ENCODE measurements at regions not wholly inside any gene's neighbourhood (a gene's known extent, or its start where the extent isn't known, plus 50 kb on each side); places are given as distances from the start of the nearest gene placed in this dataset.

DNA sequence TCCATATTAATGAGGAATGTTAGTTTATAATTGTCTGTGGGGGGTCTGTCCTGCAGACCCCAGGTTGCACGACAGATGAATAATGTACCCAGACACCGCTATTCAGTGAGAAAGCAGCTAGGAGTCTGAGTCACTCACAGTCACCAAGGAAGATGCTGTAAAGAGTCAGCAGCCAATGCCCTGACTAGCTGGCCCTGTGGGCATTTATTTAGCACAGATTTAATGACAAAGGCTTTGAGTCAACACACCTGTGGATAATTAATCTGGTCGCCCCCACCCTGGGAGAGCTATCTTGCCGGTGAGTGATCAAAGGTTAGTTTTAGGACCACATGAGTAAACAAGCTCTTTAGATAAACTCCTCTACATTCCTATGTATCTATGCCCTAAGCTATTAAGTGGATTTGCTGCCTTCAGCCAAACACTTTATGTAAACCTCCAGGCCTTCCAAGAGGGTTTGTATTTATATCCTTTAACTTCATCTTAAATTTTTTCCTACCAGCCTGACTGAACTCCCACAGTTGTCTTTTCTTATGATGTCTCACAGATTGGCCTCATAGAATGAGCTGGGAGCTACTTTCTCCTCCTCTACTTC is 180.0 kb upstream of the ADCY1 start:
- Histone ChIP-seq H3K9me3 (ENCODE audit: control insufficient read depth, low read length) (no peaks in the 10 kb centered on the region), H3K4me1 (ENCODE audit: control insufficient read depth, insufficient read depth, low read length, poor library complexity, severe bottlenecking) (no peaks in the 10 kb centered on the region), H3K4me3 (ENCODE audit: insufficient read depth, low read depth, low read length, poor library complexity, severe bottlenecking) (no peak overlapping the region), H3K27me3 (replicated peaks; ENCODE audit: control insufficient read depth, insufficient read depth, low read length, poor library complexity, severe bottlenecking) (no peaks in the 10 kb centered on the region), H3K27ac (ENCODE audit: insufficient read depth, low read length, poor library complexity, severe bottlenecking) (no peak overlapping the region), H3K36me3 (ENCODE audit: control insufficient read depth, insufficient read depth, low read length) (no peaks in the 10 kb centered on the region)
- no peak for DNase-seq

DNA sequence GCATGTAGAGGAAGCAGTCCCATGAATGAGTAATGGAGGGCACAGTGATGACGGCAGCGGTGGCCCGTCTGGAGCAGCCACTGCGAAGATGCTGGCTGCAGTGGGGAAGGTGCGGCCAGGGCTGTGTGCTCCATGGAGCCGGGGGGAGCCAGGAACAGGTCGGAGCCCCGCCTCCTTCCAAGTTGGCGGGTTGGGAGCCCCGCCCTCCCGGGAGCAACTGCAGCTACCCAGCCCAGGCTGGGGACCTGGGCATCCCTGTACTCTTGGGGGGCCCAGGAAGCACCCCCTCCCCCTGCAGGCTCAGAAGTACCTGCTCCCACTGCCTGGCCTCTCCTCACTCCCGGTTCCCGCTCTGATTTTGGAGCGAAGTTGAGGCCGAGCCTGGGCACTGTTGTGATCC is 175.1 kb upstream of the ADCY1 start:
- no peaks in the 10 kb centered on the region for H3K27me3 ChIP-seq (replicated peaks; ENCODE audit: control insufficient read depth, insufficient read depth, low read length, poor library complexity, severe bottlenecking)
- no peaks in the 10 kb centered on the region for H3K4me1 ChIP-seq (ENCODE audit: control insufficient read depth, insufficient read depth, low read length, poor library complexity, severe bottlenecking)
- H3K27ac ChIP-seq (ENCODE audit: insufficient read depth, low read length, poor library complexity, severe bottlenecking) = no peak overlapping the region
- no peaks in the 10 kb centered on the region for H3K36me3 ChIP-seq (ENCODE audit: control insufficient read depth, insufficient read depth, low read length)
- no peak for DNase-seq
- H3K4me3 ChIP-seq (ENCODE audit: insufficient read depth, low read depth, low read length, poor library complexity, severe bottlenecking) = no peak overlapping the region
- H3K9me3 ChIP-seq (ENCODE audit: control insufficient read depth, low read length) = no peaks in the 10 kb centered on the region

DNA sequence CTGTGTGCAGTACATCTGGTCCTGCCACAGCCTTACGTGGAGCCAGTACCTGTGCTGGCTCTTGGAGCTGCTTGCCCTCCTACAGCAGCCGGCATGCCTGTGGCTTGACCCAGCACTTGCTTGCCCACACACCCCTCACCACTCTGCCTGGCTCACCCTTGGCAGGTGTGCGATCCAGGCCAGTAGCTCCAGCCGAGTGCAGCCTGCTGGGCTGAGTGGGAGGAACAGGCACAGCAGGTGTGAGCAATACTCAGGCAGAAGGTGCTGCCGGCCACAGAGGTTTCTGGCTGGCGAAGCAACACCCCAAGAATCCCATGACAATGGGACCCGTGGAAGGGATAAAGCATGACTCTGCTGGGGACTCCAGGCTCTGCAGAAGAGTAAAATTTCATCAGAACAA is 173.5 kb upstream of the ADCY1 start:
- H3K36me3 ChIP-seq (ENCODE audit: control insufficient read depth, insufficient read depth, low read length) = no peaks in the 10 kb centered on the region
- H3K27me3 ChIP-seq (replicated peaks; ENCODE audit: control insufficient read depth, insufficient read depth, low read length, poor library complexity, severe bottlenecking) = no peaks in the 10 kb centered on the region
- H3K9me3 ChIP-seq (ENCODE audit: control insufficient read depth, low read length) = no peaks in the 10 kb centered on the region
- H3K4me3 ChIP-seq (ENCODE audit: insufficient read depth, low read depth, low read length, poor library complexity, severe bottlenecking) = no peak overlapping the region
- H3K4me1 ChIP-seq (ENCODE audit: control insufficient read depth, insufficient read depth, low read length, poor library complexity, severe bottlenecking) = no peaks in the 10 kb centered on the region
- H3K27ac ChIP-seq (ENCODE audit: insufficient read depth, low read length, poor library complexity, severe bottlenecking) = no peak overlapping the region
- no peak for DNase-seq

DNA sequence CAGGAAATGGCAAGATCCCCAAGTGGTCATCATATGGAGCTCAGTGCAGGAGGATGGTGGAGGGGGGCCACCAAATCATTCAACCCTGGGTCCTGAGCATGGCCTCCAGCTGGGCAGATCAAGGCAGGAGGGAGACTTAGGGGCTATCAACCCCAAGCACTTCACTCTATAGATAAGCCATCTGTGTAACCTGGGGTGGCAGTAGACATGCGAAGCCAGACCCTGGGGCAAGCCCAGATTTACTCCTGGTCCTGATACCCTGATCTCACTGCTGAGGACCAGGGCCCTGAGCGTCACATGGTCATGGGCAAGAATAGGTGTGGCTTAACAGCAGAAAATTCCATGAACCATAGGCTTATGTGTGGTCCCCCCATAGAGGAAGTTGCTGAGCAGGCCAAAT is 173.0 kb upstream of the ADCY1 start:
- H3K36me3 ChIP-seq (ENCODE audit: control insufficient read depth, insufficient read depth, low read length) = no peaks in the 10 kb centered on the region
- no peaks in the 10 kb centered on the region for H3K9me3 ChIP-seq (ENCODE audit: control insufficient read depth, low read length)
- H3K27ac ChIP-seq (ENCODE audit: insufficient read depth, low read length, poor library complexity, severe bottlenecking) = no peak overlapping the region
- no peak for DNase-seq
- H3K4me1 ChIP-seq (ENCODE audit: control insufficient read depth, insufficient read depth, low read length, poor library complexity, severe bottlenecking) = no peaks in the 10 kb centered on the region
- no peaks in the 10 kb centered on the region for H3K27me3 ChIP-seq (replicated peaks; ENCODE audit: control insufficient read depth, insufficient read depth, low read length, poor library complexity, severe bottlenecking)
- H3K4me3 ChIP-seq (ENCODE audit: insufficient read depth, low read depth, low read length, poor library complexity, severe bottlenecking) = no peak overlapping the region

DNA sequence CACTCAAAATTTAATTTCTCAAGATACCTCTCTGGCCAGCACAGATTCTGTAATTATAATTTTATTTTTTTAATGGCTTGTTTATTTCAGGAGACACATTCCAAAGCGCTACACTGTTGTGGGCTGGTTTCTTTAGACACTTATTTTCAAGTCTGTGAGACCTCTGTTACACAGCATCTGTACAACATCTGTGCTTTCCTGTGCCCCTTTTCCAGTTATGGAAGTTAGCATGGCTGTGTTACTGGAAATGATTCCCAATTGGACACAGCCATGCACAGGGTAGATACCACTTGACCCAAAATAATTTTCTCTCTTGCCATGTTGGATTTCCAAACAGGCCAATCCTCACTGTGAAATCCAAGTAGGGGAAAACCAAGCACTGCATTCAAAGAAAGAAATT is 172.3 kb upstream of the ADCY1 start:
- H3K4me3 ChIP-seq (ENCODE audit: insufficient read depth, low read depth, low read length, poor library complexity, severe bottlenecking) = no peak overlapping the region
- no peaks in the 10 kb centered on the region for H3K36me3 ChIP-seq (ENCODE audit: control insufficient read depth, insufficient read depth, low read length)
- no peaks in the 10 kb centered on the region for H3K4me1 ChIP-seq (ENCODE audit: control insufficient read depth, insufficient read depth, low read length, poor library complexity, severe bottlenecking)
- DNase-seq = no peak
- H3K27ac ChIP-seq (ENCODE audit: insufficient read depth, low read length, poor library complexity, severe bottlenecking) = no peak overlapping the region
- no peaks in the 10 kb centered on the region for H3K27me3 ChIP-seq (replicated peaks; ENCODE audit: control insufficient read depth, insufficient read depth, low read length, poor library complexity, severe bottlenecking)
- H3K9me3 ChIP-seq (ENCODE audit: control insufficient read depth, low read length) = no peaks in the 10 kb centered on the region

DNA sequence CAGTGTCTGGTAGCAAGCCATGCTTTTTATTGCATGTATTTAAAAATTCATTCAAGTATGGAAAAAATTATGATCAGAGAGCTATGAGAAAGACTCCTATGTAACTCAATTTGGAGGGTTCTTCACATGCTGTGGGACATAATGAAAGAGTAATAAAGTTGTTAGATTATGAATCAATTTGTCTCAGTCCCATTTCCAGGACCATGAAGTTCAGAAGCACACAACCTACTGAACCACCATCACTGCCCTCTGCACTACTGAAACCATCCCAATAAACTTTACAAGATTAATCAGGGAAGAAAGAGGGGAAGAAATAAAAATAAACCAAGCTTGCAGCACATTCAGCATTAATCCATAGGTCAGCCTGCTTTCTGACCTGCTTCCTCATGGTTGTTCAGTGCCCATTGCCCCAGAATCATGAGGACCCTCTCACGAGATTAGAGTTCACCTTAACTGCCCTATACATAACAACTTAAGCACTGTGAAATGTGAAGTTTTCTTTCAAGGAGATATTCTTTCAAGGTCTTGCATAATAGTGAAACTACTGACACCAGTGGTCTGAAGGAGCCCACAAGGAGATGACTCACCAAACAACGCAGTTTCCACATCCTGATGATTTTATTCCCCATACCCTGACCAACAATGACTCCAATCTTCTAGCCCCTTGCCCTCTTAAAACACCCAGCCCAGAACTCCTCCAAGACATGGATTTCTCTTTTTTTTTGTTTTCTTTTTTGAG is 171.5 kb upstream of the ADCY1 start:
- no peaks in the 10 kb centered on the region for H3K27me3 ChIP-seq (replicated peaks; ENCODE audit: control insufficient read depth, insufficient read depth, low read length, poor library complexity, severe bottlenecking)
- no peak overlapping the region for H3K27ac ChIP-seq (ENCODE audit: insufficient read depth, low read length, poor library complexity, severe bottlenecking)
- no peaks in the 10 kb centered on the region for H3K9me3 ChIP-seq (ENCODE audit: control insufficient read depth, low read length)
- H3K4me1 ChIP-seq (ENCODE audit: control insufficient read depth, insufficient read depth, low read length, poor library complexity, severe bottlenecking) = no peaks in the 10 kb centered on the region
- no peaks in the 10 kb centered on the region for H3K36me3 ChIP-seq (ENCODE audit: control insufficient read depth, insufficient read depth, low read length)
- DNase-seq = no peak
- no peak overlapping the region for H3K4me3 ChIP-seq (ENCODE audit: insufficient read depth, low read depth, low read length, poor library complexity, severe bottlenecking)

DNA sequence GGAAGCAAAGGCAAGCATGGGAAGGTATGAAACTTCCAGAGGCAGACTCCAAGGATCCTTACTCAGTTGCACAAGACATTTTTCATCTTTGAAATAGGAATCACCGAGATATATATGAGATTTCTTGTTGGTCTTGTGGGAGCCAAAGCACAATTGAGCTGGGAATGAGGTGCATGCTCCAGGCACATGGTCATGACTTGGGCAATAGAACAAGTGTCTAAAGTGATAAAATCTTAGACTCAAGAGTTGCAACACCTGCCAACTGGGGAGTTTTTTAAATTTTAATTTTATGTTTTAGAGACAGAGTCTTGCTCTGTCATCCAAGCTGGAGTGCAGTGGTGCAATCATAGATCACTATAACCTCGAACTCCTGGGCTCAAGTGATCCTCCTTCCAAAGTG is 169.5 kb upstream of the ADCY1 start:
- Histone ChIP-seq H3K9me3 (ENCODE audit: control insufficient read depth, low read length) (no peaks in the 10 kb centered on the region), H3K4me1 (ENCODE audit: control insufficient read depth, insufficient read depth, low read length, poor library complexity, severe bottlenecking) (no peaks in the 10 kb centered on the region), H3K27ac (ENCODE audit: insufficient read depth, low read length, poor library complexity, severe bottlenecking) (no peak overlapping the region), H3K4me3 (ENCODE audit: insufficient read depth, low read depth, low read length, poor library complexity, severe bottlenecking) (no peak overlapping the region), H3K36me3 (ENCODE audit: control insufficient read depth, insufficient read depth, low read length) (no peaks in the 10 kb centered on the region), H3K27me3 (replicated peaks; ENCODE audit: control insufficient read depth, insufficient read depth, low read length, poor library complexity, severe bottlenecking) (no peaks in the 10 kb centered on the region)
- DNase-seq = no peak

DNA sequence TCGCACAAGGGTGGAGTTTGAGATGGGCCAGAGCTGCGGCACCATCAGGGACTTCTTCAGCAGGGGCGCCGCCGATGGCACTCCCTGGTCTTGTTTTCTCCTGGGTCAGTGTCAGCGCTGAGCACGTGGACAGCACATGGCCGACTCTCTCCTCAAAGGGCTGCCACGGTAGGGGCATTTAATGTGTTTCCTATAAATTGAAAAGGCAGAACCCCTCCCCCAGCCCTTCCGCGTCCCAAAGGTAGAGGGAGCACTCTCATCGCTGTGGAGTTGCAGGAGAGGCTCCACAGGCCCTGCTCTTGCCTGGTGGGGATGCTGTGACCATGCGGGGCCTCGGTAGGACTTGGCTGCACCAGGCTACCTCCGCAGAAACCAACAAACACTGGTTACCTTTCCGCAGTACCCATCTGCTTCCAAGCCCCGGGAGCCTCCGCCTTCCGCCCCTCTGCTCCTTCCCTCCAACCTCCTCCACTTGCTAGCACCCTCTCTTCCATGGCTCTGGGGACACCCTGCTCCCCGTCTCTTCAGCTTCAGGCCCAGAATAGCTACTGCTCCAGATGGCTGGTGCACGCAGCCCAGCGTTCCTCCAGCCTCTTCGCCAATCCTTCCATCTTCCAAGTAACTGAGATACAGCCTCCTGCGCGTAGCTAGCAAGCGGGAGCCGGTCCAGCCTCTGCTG is 166.3 kb upstream of the ADCY1 start:
- Histone ChIP-seq H3K4me3 (ENCODE audit: insufficient read depth, low read depth, low read length, poor library complexity, severe bottlenecking) (no peak overlapping the region), H3K9me3 (ENCODE audit: control insufficient read depth, low read length) (no peaks in the 10 kb centered on the region), H3K27ac (ENCODE audit: insufficient read depth, low read length, poor library complexity, severe bottlenecking) (no peak overlapping the region), H3K4me1 (ENCODE audit: control insufficient read depth, insufficient read depth, low read length, poor library complexity, severe bottlenecking) (no peaks in the 10 kb centered on the region), H3K36me3 (ENCODE audit: control insufficient read depth, insufficient read depth, low read length) (no peaks in the 10 kb centered on the region), H3K27me3 (replicated peaks; ENCODE audit: control insufficient read depth, insufficient read depth, low read length, poor library complexity, severe bottlenecking) (no peaks in the 10 kb centered on the region)
- no peak for DNase-seq

DNA sequence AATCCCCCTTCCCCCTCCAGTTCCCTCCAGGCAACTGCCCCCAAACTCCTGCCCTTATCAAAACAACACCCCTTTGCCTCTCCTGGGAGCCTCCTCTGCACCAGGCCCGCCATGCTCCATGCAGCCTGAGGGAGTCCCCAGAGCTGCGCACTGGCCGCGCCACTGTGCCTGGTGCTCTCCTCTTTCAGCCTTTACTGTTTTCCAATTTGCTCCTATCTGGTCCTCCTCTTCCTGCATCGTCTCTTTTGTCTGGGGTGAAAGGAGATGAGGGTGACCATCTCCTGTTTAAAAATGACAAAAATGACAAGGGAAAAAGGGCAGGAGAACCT is 165.8 kb upstream of the ADCY1 start:
- H3K4me1 ChIP-seq (ENCODE audit: control insufficient read depth, insufficient read depth, low read length, poor library complexity, severe bottlenecking) = no peaks in the 10 kb centered on the region
- H3K36me3 ChIP-seq (ENCODE audit: control insufficient read depth, insufficient read depth, low read length) = no peaks in the 10 kb centered on the region
- no peak overlapping the region for H3K27ac ChIP-seq (ENCODE audit: insufficient read depth, low read length, poor library complexity, severe bottlenecking)
- no peaks in the 10 kb centered on the region for H3K27me3 ChIP-seq (replicated peaks; ENCODE audit: control insufficient read depth, insufficient read depth, low read length, poor library complexity, severe bottlenecking)
- no peak for DNase-seq
- H3K4me3 ChIP-seq (ENCODE audit: insufficient read depth, low read depth, low read length, poor library complexity, severe bottlenecking) = no peak overlapping the region
- no peaks in the 10 kb centered on the region for H3K9me3 ChIP-seq (ENCODE audit: control insufficient read depth, low read length)

DNA sequence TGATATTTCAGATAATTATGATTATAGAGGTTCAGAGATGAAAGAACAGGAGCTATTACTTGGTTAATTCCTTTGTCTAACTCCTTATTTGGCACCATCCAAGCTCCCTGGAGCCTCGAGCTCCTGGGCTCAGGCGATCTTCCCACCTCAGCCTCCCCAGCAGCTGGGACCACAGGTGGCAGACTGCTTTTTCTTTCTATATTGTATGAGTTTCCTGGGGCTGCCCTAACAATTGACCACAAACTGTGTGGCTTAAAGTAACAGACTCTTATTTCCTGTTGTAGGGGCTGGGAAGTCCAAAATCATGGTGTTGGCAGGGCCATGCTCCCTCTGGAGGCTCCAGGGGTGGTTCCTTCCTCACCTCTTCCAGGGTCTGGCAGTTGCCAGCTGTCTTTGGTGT is 163.3 kb upstream of the ADCY1 start:
- H3K4me3 ChIP-seq (ENCODE audit: insufficient read depth, low read depth, low read length, poor library complexity, severe bottlenecking) = no peak overlapping the region
- no peaks in the 10 kb centered on the region for H3K9me3 ChIP-seq (ENCODE audit: control insufficient read depth, low read length)
- no peak for DNase-seq
- no peaks in the 10 kb centered on the region for H3K4me1 ChIP-seq (ENCODE audit: control insufficient read depth, insufficient read depth, low read length, poor library complexity, severe bottlenecking)
- H3K36me3 ChIP-seq (ENCODE audit: control insufficient read depth, insufficient read depth, low read length) = no peaks in the 10 kb centered on the region
- no peaks in the 10 kb centered on the region for H3K27me3 ChIP-seq (replicated peaks; ENCODE audit: control insufficient read depth, insufficient read depth, low read length, poor library complexity, severe bottlenecking)
- no peak overlapping the region for H3K27ac ChIP-seq (ENCODE audit: insufficient read depth, low read length, poor library complexity, severe bottlenecking)
